ENCODE measurements at regions not wholly inside any gene's neighbourhood (a gene's known extent, or its start where the extent isn't known, plus 50 kb on each side); places are given as distances from the start of the nearest gene placed in this dataset.

GRCh38 chr11:15635521-15635920, 520.8 kb downstream of the INSC start:
- no peak for DNase-seq
- peaks cover 3 to 5% of the 10 kb centered on the region in 2 experiments; a peak in 3 of 5 replicates for H3K9me3 Mint-ChIP-seq
- H2AFZ ChIP-seq (ENCODE audit: low read length): no peak overlapping the region

More at GRCh38 chr11:15635521-15635920, 520.8 kb downstream of the INSC start:
- Histone ChIP-seq H3K4me1 (ENCODE audit: insufficient read depth, low read length) (no peaks in the 10 kb centered on the region; the same call in 1 of the 2 replicates), H3T11ph (ENCODE audit: low read length) (no peak overlapping the region), H4K8ac (replicated peaks; ENCODE audit: insufficient read length, low read depth, low read length) (no peak overlapping the region), H3K23ac (ENCODE audit: insufficient read length, low read depth, low read length) (no peak overlapping the region), H3K79me1 (ENCODE audit: insufficient read depth, low read depth, low read length, poor library complexity, severe bottlenecking) (no peaks in the 10 kb centered on the region), H3K14ac (ENCODE audit: insufficient read depth, low read length) (no peak overlapping the region), H3K9ac (ENCODE audit: extremely low read depth, insufficient read length, low read length) (no peak overlapping the region), H2BK12ac (ENCODE audit: insufficient read length, low read depth, low read length) (no peak overlapping the region), H4K91ac (ENCODE audit: insufficient read length, low read depth, low read length) (no peak overlapping the region), H4K20me1 (ENCODE audit: control insufficient read depth, insufficient read depth, insufficient read length) (no peaks in the 10 kb centered on the region), H3K9me3 (ENCODE audit: control insufficient read depth, low read depth, low read length) (no peaks in the 10 kb centered on the region), H3K27me3 (ENCODE audit: insufficient read depth, low read length) (no peaks in the 10 kb centered on the region), H2BK5ac (ENCODE audit: insufficient read length, low read length) (no peak overlapping the region), H3K4ac (ENCODE audit: low read depth, low read length) (no peak overlapping the region), H3K23me2 (ENCODE audit: insufficient read length, low read depth, low read length, poor library complexity, severe bottlenecking) (no peaks in the 10 kb centered on the region), H3K79me2 (ENCODE audit: insufficient read depth, low read length) (no peaks in the 10 kb centered on the region), H3K27ac (ENCODE audit: insufficient read length, low read depth, low read length) (no peak overlapping the region), H4K5ac (ENCODE audit: insufficient read length, low read depth, low read length) (no peak overlapping the region), H3K56ac (ENCODE audit: insufficient read length, low read depth, low read length) (no peak overlapping the region), H2BK120ac (ENCODE audit: low read depth, low read length, poor library complexity, severe bottlenecking) (no peak overlapping the region), H3K18ac (ENCODE audit: insufficient read length, low read depth, low read length) (no peak overlapping the region), H2BK20ac (ENCODE audit: low read depth, low read length, poor library complexity, severe bottlenecking) (no peak overlapping the region), H3K4me2 (ENCODE audit: insufficient read depth, insufficient read length, low read length) (no peak overlapping the region), H2BK15ac (ENCODE audit: low read depth, low read length) (no peak overlapping the region), H2AK5ac (ENCODE audit: insufficient read length, low read length) (no peak overlapping the region)
- Mint-ChIP-seq H3K4me1 (peaks cover 0 to under 1% of the 10 kb centered on the region in 2 experiments; a peak in 1 of 4 replicates), H3K27me3 (ENCODE audit: low read depth) (no peaks in the 10 kb centered on the region; the same call in 1 of the 2 replicates), H3K36me3 (ENCODE audit: insufficient read depth in 1 of 3, low read depth in 3 of 3) (peaks cover 0 to 5% (median 2%) of the 10 kb centered on the region in 3 experiments; a peak in 2 of 7 replicates), H3K27ac (no peak overlapping the region), H3K4me3 (no peak overlapping the region)
- WGBS (ENCODE audit: extremely low coverage, insufficient read length, low lambda C conversion rate): no CpG with 5 or more reads among the region's 2 CpGs
- TF ChIP-seq CTCF (conservative IDR thresholded peaks at IDR 0.05): no peak

Data from H9 (cell line).